Neuron (in vitro differentiated cells): ENCODE measurements at regions not wholly inside any gene's neighbourhood (a gene's known extent, or its start where the extent isn't known, plus 50 kb on each side); places are given as distances from the start of the nearest gene placed in this dataset.

Source experiments
- H2AFZ ChIP-seq: one replicate; pipeline ENCODE4 v1.6.1; 2013; ENCODE audit warnings: low read depth, mild to moderate bottlenecking, inconsistent platforms, low read length, moderate library complexity
- H3K27me3 ChIP-seq: one replicate; pipeline ENCODE4 v1.6.1; 2013; ENCODE audit warnings: low read length; ENCODE audit not compliant: insufficient read depth
- H3K36me3 ChIP-seq: one replicate; pipeline ENCODE4 v1.6.1; 2013; ENCODE audit warnings: low read length; ENCODE audit not compliant: insufficient read depth
- H3K4me1 ChIP-seq: one replicate; pipeline ENCODE4 v1.6.1; 2013; ENCODE audit warnings: low read length; ENCODE audit not compliant: insufficient read depth
- H3K4me3 ChIP-seq: 2 replicates; pipeline ENCODE4 v1.5.1; 2013; ENCODE audit warnings: mild to moderate bottlenecking, low read length, moderate library complexity
- H3K9me3 ChIP-seq: one replicate; pipeline ENCODE4 v1.6.1; 2013; ENCODE audit warnings: low read length

- no peak overlapping the region for H3K4me3 ChIP-seq
- H3K4me1 ChIP-seq = no peaks in the 10 kb centered on the region
- no peaks in the 10 kb centered on the region for H3K9me3 ChIP-seq
- no peaks in the 10 kb centered on the region for H3K36me3 ChIP-seq
- no peaks in the 10 kb centered on the region for H3K27me3 ChIP-seq
- H2AFZ ChIP-seq = no peak overlapping the region
These were observed 69.8 kb upstream of the IRX4 start for GRCh38 chr5:1952444-1953099.

DNA sequence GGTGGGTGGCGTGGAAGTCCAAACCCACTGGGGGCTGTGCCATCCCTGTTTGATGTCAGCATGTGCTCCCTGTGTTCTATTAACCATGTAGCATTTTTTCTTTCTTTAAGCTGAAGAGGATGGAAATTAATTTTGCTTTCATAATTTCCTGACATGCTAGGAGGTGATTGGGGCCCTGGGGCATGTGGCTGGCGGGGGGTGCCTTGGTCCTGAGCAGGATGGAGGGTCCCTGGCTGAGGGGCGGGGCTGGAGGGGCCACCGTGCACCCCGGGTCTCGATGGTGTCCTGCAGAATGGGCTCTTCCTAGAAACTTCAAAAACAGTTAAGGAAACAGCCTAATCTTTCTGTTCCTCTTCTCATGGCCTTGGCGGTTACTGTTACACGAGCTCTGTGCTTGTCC lies 69.3 kb upstream of the IRX4 start:
- Histone ChIP-seq H3K4me1 (no peaks in the 10 kb centered on the region), H2AFZ (no peak overlapping the region), H3K36me3 (no peaks in the 10 kb centered on the region), H3K4me3 (no peak overlapping the region), H3K27me3 (no peaks in the 10 kb centered on the region), H3K9me3 (no peaks in the 10 kb centered on the region)

- Histone ChIP-seq H3K4me3 (no peak overlapping the region), H3K27me3 (no peaks in the 10 kb centered on the region)
These were observed 68.6 kb upstream of the IRX4 start for GRCh38 chr5:1951165-1951816.

DNA sequence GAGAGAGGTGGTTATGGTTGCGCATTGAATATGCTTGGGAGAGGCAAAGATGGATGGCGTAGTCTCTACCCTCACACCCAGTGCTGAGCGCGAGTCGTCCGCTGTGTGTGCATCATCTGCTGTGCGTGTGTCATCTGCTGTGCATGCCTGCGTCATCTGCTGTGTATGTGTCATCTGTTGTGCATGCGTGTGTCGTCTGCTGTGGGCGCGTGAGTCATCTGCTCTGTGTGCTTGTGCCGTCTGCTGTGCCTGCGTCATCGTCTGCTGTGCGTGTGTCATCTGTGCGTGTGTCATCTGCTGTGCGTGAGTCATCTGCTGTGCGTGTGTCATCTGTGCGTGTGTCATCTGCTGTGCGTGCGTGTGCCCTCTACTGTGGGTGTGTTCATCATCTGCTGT lies 68.0 kb upstream of the IRX4 start:
- no peak overlapping the region for H3K4me3 ChIP-seq

More at GRCh38 chr5:1951165-1951816, 68.6 kb upstream of the IRX4 start:
- no peaks in the 10 kb centered on the region for H3K4me1 ChIP-seq
- H2AFZ ChIP-seq = no peak overlapping the region
- H3K9me3 ChIP-seq = no peaks in the 10 kb centered on the region
- no peaks in the 10 kb centered on the region for H3K36me3 ChIP-seq

GRCh38 chr5:1950096-1950707 lies 67.5 kb upstream of the IRX4 start:
- H3K4me3 ChIP-seq = no peak overlapping the region
- H3K36me3 ChIP-seq = no peaks in the 10 kb centered on the region
- H3K27me3 ChIP-seq = no peaks in the 10 kb centered on the region
- no peaks in the 10 kb centered on the region for H3K9me3 ChIP-seq
- no peak overlapping the region for H2AFZ ChIP-seq
- no peaks in the 10 kb centered on the region for H3K4me1 ChIP-seq

More for the DNA sequence above, 68.0 kb upstream of the IRX4 start:
- Histone ChIP-seq H3K9me3 (no peaks in the 10 kb centered on the region), H3K27me3 (no peaks in the 10 kb centered on the region), H2AFZ (no peak overlapping the region), H3K36me3 (no peaks in the 10 kb centered on the region), H3K4me1 (no peaks in the 10 kb centered on the region)

GRCh38 chr5:1949253-1949652 lies 66.5 kb upstream of the IRX4 start:
- no peaks in the 10 kb centered on the region for H3K9me3 ChIP-seq
- no peaks in the 10 kb centered on the region for H3K36me3 ChIP-seq
- H2AFZ ChIP-seq = no peak overlapping the region
- H3K27me3 ChIP-seq = no peaks in the 10 kb centered on the region
- no peak overlapping the region for H3K4me3 ChIP-seq
- H3K4me1 ChIP-seq = no peaks in the 10 kb centered on the region

- no peaks in the 10 kb centered on the region for H3K27me3 ChIP-seq
- no peaks in the 10 kb centered on the region for H3K4me1 ChIP-seq
- H3K4me3 ChIP-seq = no peak overlapping the region
- no peaks in the 10 kb centered on the region for H3K9me3 ChIP-seq
- no peak overlapping the region for H2AFZ ChIP-seq
- no peaks in the 10 kb centered on the region for H3K36me3 ChIP-seq
These were observed 66.0 kb upstream of the IRX4 start for GRCh38 chr5:1948663-1949191.

DNA sequence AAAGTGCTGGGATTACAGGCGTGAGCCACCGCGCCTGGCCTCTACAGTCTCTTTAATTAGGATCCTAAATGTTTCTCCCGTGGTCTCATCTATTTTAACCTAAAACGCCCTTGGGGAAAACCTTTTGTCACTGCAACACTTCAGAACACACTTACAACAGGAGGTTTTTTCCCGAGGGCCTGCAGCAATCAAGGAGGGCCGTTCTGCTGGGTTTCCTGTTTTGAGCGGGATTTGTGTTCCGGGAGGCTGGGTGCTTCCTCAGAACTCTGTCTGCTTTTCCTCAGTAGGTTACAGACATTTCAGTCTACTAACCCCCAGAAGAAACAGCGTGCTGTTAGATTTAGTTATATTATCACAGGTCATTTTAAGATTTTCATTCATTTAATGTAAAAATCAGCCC lies 65.4 kb upstream of the IRX4 start:
- no peak overlapping the region for H3K4me3 ChIP-seq
- no peak overlapping the region for H2AFZ ChIP-seq
- no peaks in the 10 kb centered on the region for H3K27me3 ChIP-seq
- H3K4me1 ChIP-seq = no peaks in the 10 kb centered on the region
- no peaks in the 10 kb centered on the region for H3K36me3 ChIP-seq
- no peaks in the 10 kb centered on the region for H3K9me3 ChIP-seq

DNA sequence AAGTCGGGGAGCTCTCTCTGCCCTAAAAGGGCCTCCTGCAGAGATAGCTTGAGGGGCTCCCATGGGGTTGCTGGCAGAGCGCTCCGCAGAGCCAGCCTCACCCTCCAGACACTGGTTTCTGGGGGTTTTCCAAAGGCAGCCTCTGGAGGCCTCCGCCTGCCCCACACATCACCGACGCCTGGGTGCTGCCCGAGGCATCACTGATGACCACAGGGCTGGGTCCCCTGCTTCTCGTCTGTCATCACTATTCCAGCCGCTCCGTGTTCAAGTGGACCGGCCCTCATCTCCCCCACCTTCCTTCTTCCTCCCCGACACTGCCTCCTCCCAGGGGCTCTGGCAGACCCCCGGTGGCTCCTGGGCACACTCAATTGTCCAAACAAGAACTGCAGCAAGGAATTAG lies 64.1 kb upstream of the IRX4 start:
- Histone ChIP-seq H3K36me3 (no peaks in the 10 kb centered on the region), H3K27me3 (no peaks in the 10 kb centered on the region), H2AFZ (no peak overlapping the region), H3K9me3 (no peaks in the 10 kb centered on the region), H3K4me1 (no peaks in the 10 kb centered on the region), H3K4me3 (no peak overlapping the region)

DNA sequence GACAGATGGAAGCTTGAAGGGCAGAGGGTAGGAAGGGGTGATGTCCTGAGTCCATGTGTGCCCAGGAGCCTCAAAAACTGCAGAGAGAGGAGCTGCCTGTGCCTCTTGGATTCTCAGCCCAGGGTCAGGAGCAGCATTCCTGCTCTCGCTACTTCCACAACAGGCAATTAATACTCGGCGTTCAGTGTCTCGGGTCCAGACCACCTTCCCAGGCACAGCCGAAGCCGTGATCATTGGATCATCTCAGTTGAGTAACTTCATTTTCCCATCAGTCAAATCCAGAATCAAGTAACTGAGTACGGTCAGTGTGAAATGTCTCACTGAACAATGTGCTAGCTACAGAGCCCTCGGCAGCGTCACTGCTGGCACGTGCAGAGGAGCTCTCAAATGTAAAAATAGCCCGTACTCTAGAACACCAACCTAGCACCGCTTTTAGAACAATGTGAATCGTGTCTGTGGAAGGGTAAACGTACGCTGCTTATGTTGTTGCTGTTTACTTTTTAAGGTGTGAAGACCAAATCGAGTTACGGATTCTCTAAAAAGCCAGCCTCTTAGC lies 63.5 kb upstream of the IRX4 start:
- Histone ChIP-seq H2AFZ (no peak overlapping the region), H3K4me3 (no peak overlapping the region), H3K36me3 (no peaks in the 10 kb centered on the region), H3K4me1 (no peaks in the 10 kb centered on the region), H3K27me3 (no peaks in the 10 kb centered on the region), H3K9me3 (no peaks in the 10 kb centered on the region)

DNA sequence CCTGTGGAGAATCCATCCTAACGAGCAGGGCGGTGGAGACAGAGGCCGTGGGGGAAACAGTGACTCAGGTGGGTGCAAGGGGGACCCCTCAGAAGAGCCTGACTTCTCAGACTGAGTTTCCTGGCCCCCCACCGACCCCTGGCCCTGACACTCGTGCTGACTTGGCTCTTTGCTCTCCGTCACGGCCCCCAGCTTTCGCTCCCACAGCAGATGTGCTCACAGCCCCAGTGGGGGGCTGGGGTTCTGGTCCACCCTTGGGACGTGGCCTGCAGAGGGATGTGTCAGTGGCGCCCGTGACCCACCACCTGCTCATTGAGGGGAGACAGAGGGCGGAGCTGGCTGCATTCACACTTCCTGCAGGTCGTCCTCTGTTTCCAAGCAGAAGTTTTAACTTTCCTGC lies 62.9 kb upstream of the IRX4 start:
- no peak overlapping the region for H2AFZ ChIP-seq
- no peaks in the 10 kb centered on the region for H3K9me3 ChIP-seq
- H3K4me3 ChIP-seq = no peak overlapping the region
- no peaks in the 10 kb centered on the region for H3K4me1 ChIP-seq
- no peaks in the 10 kb centered on the region for H3K27me3 ChIP-seq
- H3K36me3 ChIP-seq = no peaks in the 10 kb centered on the region

DNA sequence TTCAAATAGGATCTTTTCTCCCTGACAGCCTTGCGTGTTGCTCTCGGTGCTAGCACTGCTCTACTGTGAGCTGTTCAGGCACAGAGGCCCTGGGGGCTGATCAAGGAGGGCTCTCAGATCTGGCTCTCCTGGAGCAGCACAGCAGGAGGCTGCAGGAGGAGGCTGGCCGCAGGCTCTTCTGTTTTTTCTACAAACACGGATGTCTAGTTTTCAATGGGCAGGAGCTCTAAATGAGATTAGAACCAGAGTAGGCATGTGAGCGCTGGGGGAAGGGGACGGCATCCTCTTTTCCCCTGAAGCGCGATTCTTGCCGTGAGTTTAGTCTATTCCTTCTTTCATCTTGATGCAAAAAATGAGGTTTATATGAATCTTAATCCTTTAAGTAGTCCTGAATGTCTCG lies 61.7 kb upstream of the IRX4 start:
- no peaks in the 10 kb centered on the region for H3K36me3 ChIP-seq
- H3K27me3 ChIP-seq = no peaks in the 10 kb centered on the region
- H3K9me3 ChIP-seq = no peaks in the 10 kb centered on the region
- no peak overlapping the region for H3K4me3 ChIP-seq
- no peak overlapping the region for H2AFZ ChIP-seq
- no peaks in the 10 kb centered on the region for H3K4me1 ChIP-seq

DNA sequence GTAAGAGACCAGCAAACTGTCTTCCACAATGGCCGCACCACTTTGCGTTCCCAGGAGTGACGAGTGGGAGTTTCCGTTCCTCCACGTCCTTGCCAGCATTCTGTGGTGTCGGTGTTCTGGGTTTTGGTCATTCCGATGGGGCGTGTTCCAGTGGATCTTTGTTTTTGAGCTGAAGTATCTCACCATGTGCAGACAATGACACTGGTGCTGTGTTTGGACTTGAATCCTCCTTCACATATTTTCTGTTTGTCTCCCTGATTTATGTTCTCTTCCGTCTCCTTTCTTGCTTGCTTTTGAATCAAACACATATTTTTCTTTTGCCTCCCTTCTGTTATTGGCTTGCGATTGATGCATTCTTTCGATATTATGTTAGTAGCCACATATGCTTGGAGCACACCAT lies 60.8 kb upstream of the IRX4 start:
- no peaks in the 10 kb centered on the region for H3K36me3 ChIP-seq
- no peak overlapping the region for H3K4me3 ChIP-seq
- H2AFZ ChIP-seq = no peak overlapping the region
- no peaks in the 10 kb centered on the region for H3K9me3 ChIP-seq
- no peaks in the 10 kb centered on the region for H3K27me3 ChIP-seq
- H3K4me1 ChIP-seq = no peaks in the 10 kb centered on the region
